SK-N-SH (cell line): ENCODE measurements at regions not wholly inside any gene's neighbourhood (a gene's known extent, or its start where the extent isn't known, plus 50 kb on each side); places are given as distances from the start of the nearest gene placed in this dataset.

Experiments used
- CTCF ChIA-PET: fragments of 300-600, 350-600 bp; formaldehyde crosslinking; extraction: SDS; loops from one replicate; lab custom pipeline; 2021; lab: Yijun Ruan, JAX
- POLR2A ChIA-PET: fragments of 350-600 bp; sonication (Branson Sonifier 250); formaldehyde crosslinking; extraction: SDS; loops from one replicate; lab custom pipeline; 2020; ENCODE audit warnings: antibody characterized with exemption, inconsistent platforms; lab: Yijun Ruan, JAX
- DNase-seq: peaks from one replicate; pipeline ENCODE4 v3.0.0; 2012
- H2AFZ ChIP-seq: fragments of 200-600 bp; sonication (generic); 2 replicates; pipeline ENCODE4 v1.8.1; 2016; ENCODE audit warnings: antibody characterized with exemption, mild to moderate bottlenecking, low read depth
- H3F3A ChIP-seq: fragments of 200-600 bp; sonication (generic); replicated peaks from 2 replicates; pipeline ENCODE3; 2016; ENCODE audit warnings: antibody characterized with exemption, mild to moderate bottlenecking; ENCODE audit not compliant: insufficient read depth
- H3K27ac ChIP-seq, 2 experiments: fragments of 200-500 bp in 1 of 2; fragments of 200-600 bp in 1 of 2; sonication (Bioruptor generic) in 1 of 2; sonication (generic), shearing (Covaris generic) in 1 of 2; 2 replicates each; pipeline versions ENCODE4 v1.5.1 to v1.6.1; 2014 to 2016; ENCODE audit warnings: low read depth in 2 of 2, inconsistent platforms in 1 of 2, low read length in 1 of 2, mild to moderate bottlenecking in 1 of 2, mixed read lengths in 1 of 2
- H3K27me3 ChIP-seq: fragments of 200-600 bp; sonication (generic), shearing (Covaris generic); 2 replicates; pipeline ENCODE4 v1.6.1; 2016; ENCODE audit warnings: mixed run types; ENCODE audit not compliant: insufficient read depth
- H3K36me3 ChIP-seq, 2 experiments: fragments of 200-500 bp in 1 of 2; fragments of 200-600 bp in 1 of 2; sonication (Bioruptor generic) in 1 of 2; sonication (generic) in 1 of 2; replicated peaks in 1 of 2; 2 replicates each; pipeline versions ENCODE3 to v1.5.1; 2014 to 2016; ENCODE audit warnings: low read length in 1 of 2, mild to moderate bottlenecking in 1 of 2; ENCODE audit not compliant: insufficient read depth in 2 of 2, control insufficient read depth in 1 of 2
- H3K4me1 ChIP-seq, 2 experiments: fragments of 200-500 bp in 1 of 2; fragments of 200-600 bp in 1 of 2; sonication (Bioruptor generic) in 1 of 2; sonication (generic), shearing (Covaris generic) in 1 of 2; 2 replicates each; pipeline versions ENCODE4 v1.5.1 to v1.6.1; 2014 to 2016; ENCODE audit warnings: low read depth in 1 of 2, low read length in 1 of 2, mixed run types in 1 of 2; ENCODE audit not compliant: insufficient read depth in 2 of 2, control insufficient read depth in 1 of 2
- H3K4me2 ChIP-seq: fragments of 200-600 bp; sonication (generic), shearing (Covaris generic); 2 replicates; pipeline ENCODE4 v1.6.1; 2017; ENCODE audit warnings: mixed run types
- H3K4me3 ChIP-seq, 2 experiments: fragments of 200-500 bp in 1 of 2; fragments of 200-600 bp in 1 of 2; sonication (Bioruptor generic) in 1 of 2; sonication (generic), shearing (Covaris generic) in 1 of 2; 2 replicates each; pipeline versions ENCODE4 v1.5.1 to v1.8.1; 2014 to 2016; ENCODE audit warnings: low read depth in 2 of 2, inconsistent platforms in 1 of 2, low read length in 1 of 2, mild to moderate bottlenecking in 1 of 2, mixed read lengths in 1 of 2, moderate library complexity in 1 of 2
- H3K79me2 ChIP-seq: fragments of 200-600 bp; sonication (generic); 2 replicates; pipeline ENCODE4 v1.8.1; 2017; ENCODE audit warnings: mild to moderate bottlenecking; ENCODE audit not compliant: insufficient read depth
- H3K9ac ChIP-seq: fragments of 200-600 bp; sonication (generic); 2 replicates; pipeline ENCODE4 v1.6.1; 2017; ENCODE audit warnings: mixed run types
- H3K9me2 ChIP-seq: fragments of 200-600 bp; sonication (generic); 2 replicates; pipeline ENCODE4 v1.6.1; 2017; ENCODE audit warnings: mixed run types
- H3K9me3 ChIP-seq: fragments of 200-600 bp; sonication (generic); 2 replicates; pipeline ENCODE4 v1.6.1; 2017; ENCODE audit warnings: mixed run types, mild to moderate bottlenecking, moderate library complexity
- H4K20me1 ChIP-seq: fragments of 200-600 bp; sonication (generic); 2 replicates; pipeline ENCODE4 v1.6.1; 2017; ENCODE audit warnings: mild to moderate bottlenecking, mixed run types; ENCODE audit not compliant: insufficient read depth
- EP300 ChIP-seq, 2 experiments: IDR thresholded peaks; 2 replicates each; pipeline versions ENCODE4 v1.4.0 to v1.6.1; 2012; ENCODE audit warnings: borderline replicate concordance in 1 of 2, low read depth in 1 of 2, low read length in 1 of 2
- FOSL2 ChIP-seq: IDR thresholded peaks from 2 replicates; pipeline ENCODE4 v1.4.0; 2012; ENCODE audit warnings: low read depth, mild to moderate bottlenecking, moderate library complexity, borderline replicate concordance
- GATA2 ChIP-seq: sonication (generic); formaldehyde crosslinking; IDR thresholded peaks from 2 replicates; pipeline ENCODE4 v1.5.0; 2020; ENCODE audit warnings: mild to moderate bottlenecking, missing genetic modification reagents
- JUND ChIP-seq: IDR thresholded peaks from 2 replicates; pipeline ENCODE4 v1.4.0; 2012
- NFIC ChIP-seq: IDR thresholded peaks from 2 replicates; pipeline ENCODE4 v1.4.0; 2012; ENCODE audit warnings: borderline replicate concordance
- RAD21 ChIP-seq: IDR thresholded peaks from 2 replicates; pipeline ENCODE4 v1.6.1; 2012; ENCODE audit warnings: mild to moderate bottlenecking, low read length
- TEAD4 ChIP-seq: IDR thresholded peaks from 2 replicates; pipeline ENCODE4 v1.4.0; 2012; ENCODE audit warnings: mild to moderate bottlenecking, borderline replicate concordance; ENCODE audit not compliant: insufficient read depth
- WGBS: methylation state at CpG from one replicate; pipeline ENCODE4 v1.1.6; 2017; ENCODE audit warnings: low lambda C conversion rate; 5-methylcytosine and 5-hydroxymethylcytosine counted together
- TF ChIP-seq, protein P1 (sequence below): fragments of 200-600 bp; sonication (generic); IDR thresholded peaks from 2 replicates; pipeline ENCODE4 v1.6.1; 2017; ENCODE audit warnings: antibody characterized with exemption, mild to moderate bottlenecking, moderate library complexity
- TF ChIP-seq, protein P2 (sequence below): fragments of 150-350 bp; IDR thresholded peaks from 2 replicates; pipeline ENCODE4 v1.6.1; 2017; ENCODE audit warnings: antibody characterized with exemption, low read length, low read depth, borderline replicate concordance
- TF ChIP-seq, protein P3 (sequence below): IDR thresholded peaks from 2 replicates; pipeline ENCODE4 v1.4.0; 2012; ENCODE audit warnings: low read depth
- TF ChIP-seq, protein P4 (sequence below): IDR thresholded peaks from 2 replicates; pipeline ENCODE4; 2012

DNA sequence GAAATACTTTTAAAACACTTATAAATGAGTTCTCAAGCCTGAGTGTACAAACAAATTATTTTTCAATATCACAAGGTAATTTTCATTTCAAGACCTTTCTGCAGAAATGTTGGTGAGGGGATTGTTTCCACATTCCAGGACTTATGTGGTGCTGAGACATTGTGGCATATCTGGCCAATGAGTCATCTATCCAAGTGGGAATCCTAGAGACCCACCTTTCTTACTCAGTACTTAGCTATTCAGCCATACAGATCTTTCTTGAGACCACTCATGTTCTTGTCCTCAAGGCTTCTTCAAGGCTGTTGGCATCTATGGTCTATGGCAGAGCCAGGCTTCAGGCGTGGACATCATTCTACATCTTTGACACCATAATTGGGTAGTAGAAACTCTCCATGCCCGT lies 225.4 kb downstream of the DKK1 start:
- Histone ChIP-seq H2AFZ (no peak overlapping the region), H3K36me3 (no peaks in the 10 kb centered on the region), H3K4me2 (peak overlapping the region; percentile 8; the same call in 1 of the 2 replicates)
- TF ChIP-seq GATA2 (CRISPR knock-in tag) (no peak), FOSL2 (peak; percentile 53; the same call in 1 of the 2 replicates), TEAD4 (peak; percentile 38; the same call in 1 of the 2 replicates), NFIC (no peak), RAD21 (no peak)
- TF ChIP-seq, protein P1, sequence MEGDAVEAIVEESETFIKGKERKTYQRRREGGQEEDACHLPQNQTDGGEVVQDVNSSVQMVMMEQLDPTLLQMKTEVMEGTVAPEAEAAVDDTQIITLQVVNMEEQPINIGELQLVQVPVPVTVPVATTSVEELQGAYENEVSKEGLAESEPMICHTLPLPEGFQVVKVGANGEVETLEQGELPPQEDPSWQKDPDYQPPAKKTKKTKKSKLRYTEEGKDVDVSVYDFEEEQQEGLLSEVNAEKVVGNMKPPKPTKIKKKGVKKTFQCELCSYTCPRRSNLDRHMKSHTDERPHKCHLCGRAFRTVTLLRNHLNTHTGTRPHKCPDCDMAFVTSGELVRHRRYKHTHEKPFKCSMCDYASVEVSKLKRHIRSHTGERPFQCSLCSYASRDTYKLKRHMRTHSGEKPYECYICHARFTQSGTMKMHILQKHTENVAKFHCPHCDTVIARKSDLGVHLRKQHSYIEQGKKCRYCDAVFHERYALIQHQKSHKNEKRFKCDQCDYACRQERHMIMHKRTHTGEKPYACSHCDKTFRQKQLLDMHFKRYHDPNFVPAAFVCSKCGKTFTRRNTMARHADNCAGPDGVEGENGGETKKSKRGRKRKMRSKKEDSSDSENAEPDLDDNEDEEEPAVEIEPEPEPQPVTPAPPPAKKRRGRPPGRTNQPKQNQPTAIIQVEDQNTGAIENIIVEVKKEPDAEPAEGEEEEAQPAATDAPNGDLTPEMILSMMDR = no peak
- TF ChIP-seq, protein P2, sequence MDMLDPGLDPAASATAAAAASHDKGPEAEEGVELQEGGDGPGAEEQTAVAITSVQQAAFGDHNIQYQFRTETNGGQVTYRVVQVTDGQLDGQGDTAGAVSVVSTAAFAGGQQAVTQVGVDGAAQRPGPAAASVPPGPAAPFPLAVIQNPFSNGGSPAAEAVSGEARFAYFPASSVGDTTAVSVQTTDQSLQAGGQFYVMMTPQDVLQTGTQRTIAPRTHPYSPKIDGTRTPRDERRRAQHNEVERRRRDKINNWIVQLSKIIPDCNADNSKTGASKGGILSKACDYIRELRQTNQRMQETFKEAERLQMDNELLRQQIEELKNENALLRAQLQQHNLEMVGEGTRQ = no peak
- TF ChIP-seq, protein P3, sequence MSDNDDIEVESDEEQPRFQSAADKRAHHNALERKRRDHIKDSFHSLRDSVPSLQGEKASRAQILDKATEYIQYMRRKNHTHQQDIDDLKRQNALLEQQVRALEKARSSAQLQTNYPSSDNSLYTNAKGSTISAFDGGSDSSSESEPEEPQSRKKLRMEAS = no peak
- TF ChIP-seq, all 33 proteins: peak for 2
- peaks cover 19 to 30% of the 10 kb centered on the region in 2 experiments; a peak in 3 of 4 replicates for H3K4me1 ChIP-seq
- no peaks in the 10 kb centered on the region for H3K79me2 ChIP-seq
- no peak for DNase-seq
- peak overlapping the region; percentile 58 to 98 for H3K27ac ChIP-seq
- WGBS = 62% methylated on average over 2 of the region's 2 CpGs
- no peak overlapping the region for H3K4me3 ChIP-seq
- POLR2A ChIA-PET = no interaction called here
- CTCF ChIA-PET = interaction anchor here (0.6 kb wide), 1 partner anchor 37 kb away, joined by 3 read pairs; no protein-coding TSS in a partner anchor
- H3K9me2 ChIP-seq = no peaks in the 10 kb centered on the region
- no peaks in the 10 kb centered on the region for H3K27me3 ChIP-seq
- peaks cover 24% of the 10 kb centered on the region for H3F3A ChIP-seq
- no peaks in the 10 kb centered on the region for H4K20me1 ChIP-seq
- H3K9me3 ChIP-seq = no peaks in the 10 kb centered on the region
- no peak overlapping the region for H3K9ac ChIP-seq

DNA sequence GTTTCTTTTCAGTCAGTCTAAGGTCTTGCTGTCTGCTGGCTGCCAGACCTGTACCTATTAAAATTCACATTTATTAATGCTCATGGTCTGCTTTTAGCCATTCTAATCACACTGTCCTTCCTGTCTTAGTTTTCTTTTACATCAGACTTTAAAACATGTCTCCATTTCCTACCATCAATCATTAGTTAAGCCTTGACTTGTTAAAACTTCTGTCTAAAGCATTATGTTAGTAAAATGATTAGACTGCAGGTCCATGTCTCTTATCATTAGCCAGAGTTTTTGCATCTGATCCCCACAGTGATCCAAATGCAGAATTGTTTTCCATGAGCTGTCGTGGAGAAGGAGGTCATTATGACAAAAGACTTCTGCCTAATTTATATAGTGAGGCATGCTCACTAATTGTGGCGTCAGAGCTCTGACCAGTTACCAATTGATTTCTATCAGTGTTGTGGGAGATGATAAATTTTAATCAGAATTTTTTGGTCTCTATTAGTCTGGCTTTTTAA lies 226.5 kb downstream of the DKK1 start:
- peak overlapping the region; percentile 61; the same call in 1 of the 2 replicates for H2AFZ ChIP-seq
- no peak overlapping the region; a peak in 1 of 4 replicates for H3K4me3 ChIP-seq
- H3F3A ChIP-seq = peaks cover 24% of the 10 kb centered on the region
- no peaks in the 10 kb centered on the region for H3K9me2 ChIP-seq
- no peaks in the 10 kb centered on the region for H4K20me1 ChIP-seq
- H3K36me3 ChIP-seq = no peaks in the 10 kb centered on the region
- no peaks in the 10 kb centered on the region for H3K79me2 ChIP-seq
- ChIA-PET POLR2A (interaction anchor here (1.1 kb wide), 1 partner anchor 227 kb away, joined by 5 read pairs; the partner anchor contains the start of gene DKK1), CTCF (interaction anchor here (1.0 to 1.5 kb wide), 4 partner anchors 57 to 228 kb away, joined by 3 read pairs; no protein-coding TSS in a partner anchor)
- H3K9ac ChIP-seq = no peak overlapping the region
- WGBS = 12% methylated on average over 2 of the region's 2 CpGs
- peak overlapping the region; percentile 31 for H3K4me2 ChIP-seq
- H3K27ac ChIP-seq = peak overlapping the region; percentile 58 to 98
- DNase-seq = peak; percentile 10
- H3K9me3 ChIP-seq = no peaks in the 10 kb centered on the region
- no peaks in the 10 kb centered on the region for H3K27me3 ChIP-seq
- no peak for TF ChIP-seq JUND
- peak; percentile 14; the same call in 1 of the 2 replicates for TF ChIP-seq RAD21
- TF ChIP-seq EP300 (IDR thresholded peaks at IDR 0.05; ENCODE audit: borderline replicate concordance in 1 of 2, low read depth in 1 of 2, low read length in 1 of 2) = peak in 1 of 2 experiments; percentile 73; a peak in 2 of 4 replicates
- TF ChIP-seq, protein P4, sequence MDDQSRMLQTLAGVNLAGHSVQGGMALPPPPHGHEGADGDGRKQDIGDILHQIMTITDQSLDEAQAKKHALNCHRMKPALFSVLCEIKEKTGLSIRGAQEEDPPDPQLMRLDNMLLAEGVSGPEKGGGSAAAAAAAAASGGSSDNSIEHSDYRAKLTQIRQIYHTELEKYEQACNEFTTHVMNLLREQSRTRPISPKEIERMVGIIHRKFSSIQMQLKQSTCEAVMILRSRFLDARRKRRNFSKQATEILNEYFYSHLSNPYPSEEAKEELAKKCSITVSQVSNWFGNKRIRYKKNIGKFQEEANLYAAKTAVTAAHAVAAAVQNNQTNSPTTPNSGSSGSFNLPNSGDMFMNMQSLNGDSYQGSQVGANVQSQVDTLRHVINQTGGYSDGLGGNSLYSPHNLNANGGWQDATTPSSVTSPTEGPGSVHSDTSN = peak; percentile 23; the same call in 1 of the 2 replicates
- TF ChIP-seq TEAD4 = 0 out of 2 replicates have a peak, but pooled peaks have one; percentile 8
- peaks cover 19 to 30% of the 10 kb centered on the region in 2 experiments; a peak in 3 of 4 replicates for H3K4me1 ChIP-seq
